Fibroblast of mammary gland (primary cell): ENCODE measurements at regions not wholly inside any gene's neighbourhood (a gene's known extent, or its start where the extent isn't known, plus 50 kb on each side); places are given as distances from the start of the nearest gene placed in this dataset.

Experiments used
- DNase-seq: peaks from one replicate; pipeline ENCODE4 v3.0.0-alpha.2; 2010; ENCODE audit warnings: low read depth
- H3K4me3 ChIP-seq: 2 replicates; pipeline ENCODE4 v1.5.1; 2011; ENCODE audit warnings: low read depth, mild to moderate bottlenecking, low read length, moderate library complexity; ENCODE audit not compliant: control insufficient read depth
- CTCF ChIP-seq: conservative IDR thresholded peaks from 2 replicates; pipeline ENCODE4 v1.5.1; 2011; ENCODE audit warnings: low read depth, low read length, inconsistent platforms; ENCODE audit not compliant: control insufficient read depth, insufficient read depth

- no peak overlapping the region for H3K4me3 ChIP-seq
- no peak for TF ChIP-seq CTCF
- DNase-seq, result no peak
Observed at GRCh38 chr22:49667236-49667635, 160.4 kb downstream of the BRD1 start.

- no peak for TF ChIP-seq CTCF
- DNase-seq, result no peak
- H3K4me3 ChIP-seq, result no peak overlapping the region
Observed at GRCh38 chr22:49666146-49666809, 161.4 kb downstream of the BRD1 start.

- no peak for TF ChIP-seq CTCF
- no peak for DNase-seq
- no peak overlapping the region for H3K4me3 ChIP-seq
Observed at GRCh38 chr22:49664891-49665290, 162.8 kb downstream of the BRD1 start.

GRCh38 chr22:49664371-49664881, 163.2 kb downstream of the BRD1 start:
- no peak for TF ChIP-seq CTCF
- H3K4me3 ChIP-seq, result no peak overlapping the region
- DNase-seq, result no peak

- no peak for TF ChIP-seq CTCF
Observed at GRCh38 chr22:49663823-49664222, 163.8 kb downstream of the BRD1 start.

GRCh38 chr22:49663311-49663711, 164.4 kb downstream of the BRD1 start:
- TF ChIP-seq CTCF, result no peak
- no peak for DNase-seq
- no peak overlapping the region for H3K4me3 ChIP-seq

More at GRCh38 chr22:49663823-49664222, 163.8 kb downstream of the BRD1 start:
- no peak for DNase-seq
- H3K4me3 ChIP-seq, result no peak overlapping the region

- no peak overlapping the region for H3K4me3 ChIP-seq
- no peak for TF ChIP-seq CTCF
- no peak for DNase-seq
Observed at GRCh38 chr22:49662681-49663080, 165.0 kb downstream of the BRD1 start.
